ENCODE measurements at regions not wholly inside any gene's neighbourhood (a gene's known extent, or its start where the extent isn't known, plus 50 kb on each side); places are given as distances from the start of the nearest gene placed in this dataset.

- no peak overlapping the region for H3K27ac Mint-ChIP-seq
- no peak for ATAC-seq
- no peaks in the 10 kb centered on the region for H3K27me3 Mint-ChIP-seq (ENCODE audit: low read depth in 2 of 2)
Measured at GRCh38 chr2:108074150-108074549, 87.8 kb downstream of the SLC5A7 start.

GRCh38 chr2:108074946-108075345 lies 88.6 kb downstream of the SLC5A7 start:
- Histone ChIP-seq H3K36me3 (ENCODE audit: control insufficient read depth, insufficient read depth, low read length) (no peaks in the 10 kb centered on the region), H3K4me1 (ENCODE audit: control insufficient read depth, insufficient read depth, low read length) (no peaks in the 10 kb centered on the region), H3K9me3 (ENCODE audit: control insufficient read depth, insufficient read depth, low read length) (no peaks in the 10 kb centered on the region), H3K27me3 (ENCODE audit: control insufficient read depth, insufficient read depth, low read length) (no peaks in the 10 kb centered on the region), H3K27ac (ENCODE audit: low read length) (no peak overlapping the region), H3K4me3 (ENCODE audit: low read length) (no peak overlapping the region)
- no peak for ATAC-seq
- intact Hi-C loops (cut with micrococcal nuclease), result no loop called here
- Mint-ChIP-seq H3K36me3 (no peaks in the 10 kb centered on the region), H3K27me3 (ENCODE audit: low read depth in 2 of 2) (no peaks in the 10 kb centered on the region), H3K4me1 (no peaks in the 10 kb centered on the region), H3K27ac (no peak overlapping the region), H3K4me3 (no peak overlapping the region), H3K9me3 (peaks cover 0 to 3% of the 10 kb centered on the region in 2 donors)
- 85% methylated on average over 5 of the region's 5 CpGs for WGBS (ENCODE audit: insufficient coverage)
- DNase-seq, result no peak
- no peak for TF ChIP-seq CTCF (IDR thresholded peaks at IDR 0.05)

More at GRCh38 chr2:108074150-108074549, 87.8 kb downstream of the SLC5A7 start:
- Histone ChIP-seq H3K4me3 (ENCODE audit: low read length) (no peak overlapping the region), H3K9me3 (ENCODE audit: control insufficient read depth, insufficient read depth, low read length) (no peaks in the 10 kb centered on the region), H3K36me3 (ENCODE audit: control insufficient read depth, insufficient read depth, low read length) (no peaks in the 10 kb centered on the region), H3K27ac (ENCODE audit: low read length) (no peak overlapping the region), H3K4me1 (ENCODE audit: control insufficient read depth, insufficient read depth, low read length) (no peaks in the 10 kb centered on the region), H3K27me3 (ENCODE audit: control insufficient read depth, insufficient read depth, low read length) (no peaks in the 10 kb centered on the region)
- intact Hi-C loops (cut with micrococcal nuclease), result no loop called here
- no peaks in the 10 kb centered on the region for H3K4me1 Mint-ChIP-seq
- no peak for TF ChIP-seq CTCF (IDR thresholded peaks at IDR 0.05)
- no peaks in the 10 kb centered on the region for H3K9me3 Mint-ChIP-seq
- 96% methylated on average over 3 of the region's 4 CpGs for WGBS (ENCODE audit: insufficient coverage)
- H3K4me3 Mint-ChIP-seq, result no peak overlapping the region
- no peak for DNase-seq
- no peaks in the 10 kb centered on the region for H3K36me3 Mint-ChIP-seq

- no peak for DNase-seq
- Mint-ChIP-seq H3K4me3 (no peak overlapping the region), H3K4me1 (no peaks in the 10 kb centered on the region)
Measured at GRCh38 chr2:108076527-108076926, 90.2 kb downstream of the SLC5A7 start.

More at GRCh38 chr2:108076527-108076926, 90.2 kb downstream of the SLC5A7 start:
- no peaks in the 10 kb centered on the region for H3K4me1 ChIP-seq (ENCODE audit: control insufficient read depth, insufficient read depth, low read length)
- H3K27ac Mint-ChIP-seq, result no peak overlapping the region
- H3K27ac ChIP-seq (ENCODE audit: low read length), result no peak overlapping the region
- H3K36me3 ChIP-seq (ENCODE audit: control insufficient read depth, insufficient read depth, low read length), result no peaks in the 10 kb centered on the region
- no peak overlapping the region for H3K4me3 ChIP-seq (ENCODE audit: low read length)
- ATAC-seq, result no peak
- TF ChIP-seq CTCF (IDR thresholded peaks at IDR 0.05), result no peak
- peaks cover 0 to 4% of the 10 kb centered on the region in 2 donors for H3K9me3 Mint-ChIP-seq
- WGBS (ENCODE audit: insufficient coverage), result 96% methylated on average over 5 of the region's 5 CpGs
- no peaks in the 10 kb centered on the region for H3K9me3 ChIP-seq (ENCODE audit: control insufficient read depth, insufficient read depth, low read length)
- H3K27me3 Mint-ChIP-seq (ENCODE audit: low read depth in 2 of 2), result no peaks in the 10 kb centered on the region
- H3K36me3 Mint-ChIP-seq, result no peaks in the 10 kb centered on the region
- intact Hi-C loops (cut with micrococcal nuclease), result no loop called here
- H3K27me3 ChIP-seq (ENCODE audit: control insufficient read depth, insufficient read depth, low read length), result no peaks in the 10 kb centered on the region
